H9 (cell line): ENCODE measurements at regions not wholly inside any gene's neighbourhood (a gene's known extent, or its start where the extent isn't known, plus 50 kb on each side); places are given as distances from the start of the nearest gene placed in this dataset.

Experiments used
- DNase-seq: peaks from one replicate; pipeline ENCODE4 v3.0.0-alpha.2; 2017
- H2AFZ ChIP-seq: one replicate; pipeline ENCODE4 v1.6.1; 2013; ENCODE audit warnings: mild to moderate bottlenecking, low read length, control low read depth, moderate library complexity
- H2AK5ac ChIP-seq: 2 replicates; pipeline ENCODE4 v1.6.1; 2013; ENCODE audit warnings: low read length, control low read depth, mixed read lengths; ENCODE audit not compliant: insufficient read length
- H2BK120ac ChIP-seq: one replicate; pipeline ENCODE4 v1.6.1; 2013; ENCODE audit warnings: low read depth, mild to moderate bottlenecking, low read length, control low read depth, inconsistent platforms; ENCODE audit not compliant: poor library complexity, severe bottlenecking
- H2BK12ac ChIP-seq: 2 replicates; pipeline ENCODE4 v1.6.1; 2013; ENCODE audit warnings: low read length, control low read depth, mixed read lengths, low read depth; ENCODE audit not compliant: insufficient read length
- H2BK15ac ChIP-seq: 2 replicates; pipeline ENCODE4 v1.6.1; 2013; ENCODE audit warnings: low read depth, low read length, control low read depth
- H2BK20ac ChIP-seq: one replicate; pipeline ENCODE4 v1.6.1; 2013; ENCODE audit warnings: low read depth, mild to moderate bottlenecking, low read length, control low read depth, inconsistent platforms; ENCODE audit not compliant: poor library complexity, severe bottlenecking
- H2BK5ac ChIP-seq: 2 replicates; pipeline ENCODE4 v1.6.1; 2013; ENCODE audit warnings: low read length, control low read depth, mixed read lengths; ENCODE audit not compliant: insufficient read length
- H3K14ac ChIP-seq: 2 replicates; pipeline ENCODE4 v1.6.1; 2013; ENCODE audit warnings: low read length, control low read depth; ENCODE audit not compliant: insufficient read depth
- H3K18ac ChIP-seq: 2 replicates; pipeline ENCODE4 v1.6.1; 2013; ENCODE audit warnings: low read depth, mild to moderate bottlenecking, mixed read lengths, low read length, control low read depth; ENCODE audit not compliant: insufficient read length
- H3K23ac ChIP-seq: 2 replicates; pipeline ENCODE4 v1.6.1; 2013; ENCODE audit warnings: low read length, control low read depth, mixed read lengths, low read depth; ENCODE audit not compliant: insufficient read length
- H3K23me2 ChIP-seq: 2 replicates; pipeline ENCODE4 v1.6.1; 2013; ENCODE audit warnings: low read depth, mild to moderate bottlenecking, mixed read lengths, low read length, control low read depth; ENCODE audit not compliant: insufficient read length, poor library complexity, severe bottlenecking
- H3K27ac ChIP-seq: 2 replicates; pipeline ENCODE4 v1.5.1; 2013; ENCODE audit warnings: low read length, control low read depth, mixed read lengths, low read depth; ENCODE audit not compliant: insufficient read length
- H3K27me3 ChIP-seq: 2 replicates; pipeline ENCODE4 v1.6.1; 2013; ENCODE audit warnings: low read length, control low read depth, inconsistent platforms; ENCODE audit not compliant: insufficient read depth
- H3K4ac ChIP-seq: 2 replicates; pipeline ENCODE4 v1.6.1; 2013; ENCODE audit warnings: low read depth, mild to moderate bottlenecking, control low read depth, inconsistent platforms, low read length, moderate library complexity
- H3K4me1 ChIP-seq: 2 replicates; pipeline ENCODE4 v1.6.1; 2013; ENCODE audit warnings: low read length, control low read depth, inconsistent platforms; ENCODE audit not compliant: insufficient read depth
- H3K4me2 ChIP-seq: 2 replicates; pipeline ENCODE4 v1.6.1; 2013; ENCODE audit warnings: low read length, control low read depth, mixed read lengths; ENCODE audit not compliant: insufficient read length, insufficient read depth
- H3K56ac ChIP-seq: 2 replicates; pipeline ENCODE4 v1.6.1; 2013; ENCODE audit warnings: low read depth, mild to moderate bottlenecking, mixed read lengths, low read length, control low read depth; ENCODE audit not compliant: insufficient read length
- H3K79me1 ChIP-seq: 2 replicates; pipeline ENCODE4 v1.6.1; 2013; ENCODE audit warnings: low read depth, mild to moderate bottlenecking, moderate library complexity, low read length, control low read depth, inconsistent platforms; ENCODE audit not compliant: insufficient read depth, poor library complexity, severe bottlenecking
- H3K79me2 ChIP-seq: 2 replicates; pipeline ENCODE4 v1.6.1; 2013; ENCODE audit warnings: low read length, control low read depth, inconsistent platforms; ENCODE audit not compliant: insufficient read depth
- H3K9ac ChIP-seq: 2 replicates; pipeline ENCODE4 v1.6.1; 2013; ENCODE audit warnings: low read length, control low read depth, mixed read lengths; ENCODE audit not compliant: insufficient read length; ENCODE audit errors: extremely low read depth
- H3K9me3 ChIP-seq: one replicate; pipeline ENCODE4 v1.6.1; 2013; ENCODE audit warnings: low read depth, low read length, inconsistent platforms; ENCODE audit not compliant: control insufficient read depth
- H3T11ph ChIP-seq: one replicate; pipeline ENCODE4 v1.6.1; 2013; ENCODE audit warnings: mild to moderate bottlenecking, low read length, control low read depth, inconsistent platforms
- H4K20me1 ChIP-seq: one replicate; pipeline ENCODE4 v1.6.1; 2013; ENCODE audit not compliant: control insufficient read depth, insufficient read length, insufficient read depth
- H4K5ac ChIP-seq: 2 replicates; pipeline ENCODE4 v1.6.1; 2013; ENCODE audit warnings: low read depth, mild to moderate bottlenecking, mixed read lengths, low read length, control low read depth; ENCODE audit not compliant: insufficient read length
- H4K8ac ChIP-seq: replicated peaks from 2 replicates; pipeline ENCODE4 v1.6.1; 2013; ENCODE audit warnings: low read length, control low read depth, mixed read lengths, low read depth; ENCODE audit not compliant: insufficient read length
- H4K91ac ChIP-seq: 2 replicates; pipeline ENCODE4 v1.6.1; 2013; ENCODE audit warnings: low read depth, mild to moderate bottlenecking, moderate library complexity, mixed read lengths, low read length, control low read depth; ENCODE audit not compliant: insufficient read length
- H3K27ac Mint-ChIP-seq, 3 experiments: 2 replicates in 2 of 3; 3 replicates in 1 of 3; pipeline ENCODE4 v1.8.0; 2020 to 2021; ENCODE audit warnings: mixed read lengths in 3 of 3, mild to moderate bottlenecking in 1 of 3, moderate library complexity in 1 of 3
- H3K27me3 Mint-ChIP-seq: 2 replicates; pipeline ENCODE4 v1.8.0; 2021; ENCODE audit warnings: low read depth, mild to moderate bottlenecking, moderate library complexity, mixed read lengths
- H3K36me3 Mint-ChIP-seq, 3 experiments: 2 replicates in 2 of 3; 3 replicates in 1 of 3; pipeline ENCODE4 v1.8.0; 2020 to 2021; ENCODE audit warnings: low read depth in 3 of 3, mixed read lengths in 3 of 3; ENCODE audit not compliant: insufficient read depth in 1 of 3
- H3K4me1 Mint-ChIP-seq, 2 experiments: 2 replicates each; pipeline ENCODE4 v1.8.0; 2020; ENCODE audit warnings: mixed read lengths in 2 of 2
- H3K4me3 Mint-ChIP-seq, 2 experiments: 2 replicates in 1 of 2; 3 replicates in 1 of 2; pipeline ENCODE4 v1.8.0; 2020 to 2021; ENCODE audit warnings: mild to moderate bottlenecking in 2 of 2, mixed read lengths in 2 of 2, moderate library complexity in 1 of 2
- H3K9me3 Mint-ChIP-seq, 2 experiments: 2 replicates in 1 of 2; 3 replicates in 1 of 2; pipeline ENCODE4 v1.8.0; 2020; ENCODE audit warnings: mild to moderate bottlenecking in 2 of 2, mixed read lengths in 2 of 2, moderate library complexity in 1 of 2
- CTCF ChIP-seq: fragments of 200-600 bp; sonication (generic); conservative IDR thresholded peaks from 3 replicates; pipeline ENCODE4 v1.8.0; 2021; ENCODE audit warnings: antibody characterized with exemption, mild to moderate bottlenecking
- WGBS: extraction: QIAGEN DNeasy Blood & Tissue Kit; methylation state at CpG from one replicate; pipeline ENCODE4 v1.1.7; 2013; ENCODE audit warnings: missing lambda C conversion rate, low lambda C conversion rate, mixed read lengths; ENCODE audit not compliant: insufficient read length; ENCODE audit errors: extremely low coverage; 5-methylcytosine and 5-hydroxymethylcytosine counted together

- Mint-ChIP-seq H3K4me3 (no peak overlapping the region), H3K9me3 (peaks cover 5 to 8% of the 10 kb centered on the region in 2 experiments; a peak in 3 of 5 replicates), H3K4me1 (no peaks in the 10 kb centered on the region), H3K27me3 (peaks cover 18% of the 10 kb centered on the region), H3K36me3 (0 out of 7 replicates have a peak, but pooled peaks cover 0 to 3% (median 0%) of the 10 kb centered on the region in 3 experiments), H3K27ac (no peak overlapping the region)
- Histone ChIP-seq H3K27me3 (no peaks in the 10 kb centered on the region), H3K23ac (no peak overlapping the region), H3K9me3 (no peaks in the 10 kb centered on the region), H4K8ac (no peak overlapping the region), H3K4me2 (no peak overlapping the region), H3K4ac (no peak overlapping the region), H3K9ac (no peak overlapping the region), H3K27ac (no peak overlapping the region), H4K91ac (no peak overlapping the region), H3T11ph (no peak overlapping the region), H2BK12ac (no peak overlapping the region), H3K4me1 (no peaks in the 10 kb centered on the region), H3K14ac (no peak overlapping the region), H3K56ac (no peak overlapping the region), H4K20me1 (no peaks in the 10 kb centered on the region), H3K18ac (no peak overlapping the region), H2AK5ac (no peak overlapping the region), H2BK20ac (no peak overlapping the region), H2BK15ac (no peak overlapping the region), H4K5ac (no peak overlapping the region), H2BK120ac (no peak overlapping the region), H3K23me2 (no peaks in the 10 kb centered on the region), H3K79me2 (no peaks in the 10 kb centered on the region), H2AFZ (no peak overlapping the region), H2BK5ac (no peak overlapping the region), H3K79me1 (no peaks in the 10 kb centered on the region)
- no CpG with 5 or more reads among the region's 4 CpGs for WGBS
- no peak for DNase-seq
- TF ChIP-seq CTCF = no peak
Measured at GRCh38 chr22:34489861-34490260, 569.6 kb upstream of the LARGE1 start.
